Lower leg skin (tissue), 3 donors: ENCODE measurements at regions not wholly inside any gene's neighbourhood (a gene's known extent, or its start where the extent isn't known, plus 50 kb on each side); places are given as distances from the start of the nearest gene placed in this dataset.
"Not testable (repeated sequence)": the region's sequence is repeated elsewhere in the genome, so short reads cannot be mapped to it uniquely, and the experiment has no call there.

ENCODE experiments used
- POLR2A ChIP-seq, 2 donors: fragments of 450-650 bp; IDR thresholded peaks; one replicate each; pipeline ENCODE4 v1.6.1; 2016 to 2017; ENCODE audit warnings: antibody characterized with exemption in 2 of 2, mild to moderate bottlenecking in 1 of 2, moderate library complexity in 1 of 2
- TF ChIP-seq, protein P1 (sequence below), 3 donors: fragments of 450-650 bp; IDR thresholded peaks; one replicate each; pipeline ENCODE4 v1.5.1; 2016; ENCODE audit warnings: antibody characterized with exemption in 3 of 3, mild to moderate bottlenecking in 3 of 3, moderate library complexity in 2 of 3

DNA sequence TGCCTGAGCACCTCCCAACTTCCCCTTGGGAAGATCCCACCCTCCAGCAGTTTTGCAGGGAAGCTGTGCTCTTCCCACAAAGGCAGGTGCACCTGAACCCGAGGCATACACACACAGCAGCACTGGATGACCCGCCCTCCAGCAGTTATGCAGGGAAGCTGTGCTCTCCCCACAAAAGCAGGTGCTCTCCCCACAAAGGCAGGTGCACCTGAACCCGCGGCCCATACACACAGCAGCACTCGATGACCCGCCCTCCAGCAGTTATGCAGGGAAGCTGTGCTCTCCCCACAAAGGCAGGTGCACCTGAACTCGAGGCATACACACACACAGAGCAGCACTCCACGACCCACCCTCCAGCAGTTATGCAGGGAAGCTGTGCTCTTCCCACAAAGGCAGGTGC, 80.2 kb upstream of the LPCAT1 start:
- not testable (repeated sequence) for TF ChIP-seq POLR2A (IDR thresholded peaks at IDR 0.05)
- TF ChIP-seq, protein P1, sequence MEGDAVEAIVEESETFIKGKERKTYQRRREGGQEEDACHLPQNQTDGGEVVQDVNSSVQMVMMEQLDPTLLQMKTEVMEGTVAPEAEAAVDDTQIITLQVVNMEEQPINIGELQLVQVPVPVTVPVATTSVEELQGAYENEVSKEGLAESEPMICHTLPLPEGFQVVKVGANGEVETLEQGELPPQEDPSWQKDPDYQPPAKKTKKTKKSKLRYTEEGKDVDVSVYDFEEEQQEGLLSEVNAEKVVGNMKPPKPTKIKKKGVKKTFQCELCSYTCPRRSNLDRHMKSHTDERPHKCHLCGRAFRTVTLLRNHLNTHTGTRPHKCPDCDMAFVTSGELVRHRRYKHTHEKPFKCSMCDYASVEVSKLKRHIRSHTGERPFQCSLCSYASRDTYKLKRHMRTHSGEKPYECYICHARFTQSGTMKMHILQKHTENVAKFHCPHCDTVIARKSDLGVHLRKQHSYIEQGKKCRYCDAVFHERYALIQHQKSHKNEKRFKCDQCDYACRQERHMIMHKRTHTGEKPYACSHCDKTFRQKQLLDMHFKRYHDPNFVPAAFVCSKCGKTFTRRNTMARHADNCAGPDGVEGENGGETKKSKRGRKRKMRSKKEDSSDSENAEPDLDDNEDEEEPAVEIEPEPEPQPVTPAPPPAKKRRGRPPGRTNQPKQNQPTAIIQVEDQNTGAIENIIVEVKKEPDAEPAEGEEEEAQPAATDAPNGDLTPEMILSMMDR (IDR thresholded peaks at IDR 0.05): not testable (repeated sequence)
